GM21390 (cell line): ENCODE measurements at regions not wholly inside any gene's neighbourhood (a gene's known extent, or its start where the extent isn't known, plus 50 kb on each side); places are given as distances from the start of the nearest gene placed in this dataset.

Experiments used
- ATAC-seq: cut with Tn5 transposase; IDR thresholded peaks from one replicate; pipeline ENCODE4 v1.9.1; 2021; ENCODE audit not compliant: unreplicated experiment

DNA sequence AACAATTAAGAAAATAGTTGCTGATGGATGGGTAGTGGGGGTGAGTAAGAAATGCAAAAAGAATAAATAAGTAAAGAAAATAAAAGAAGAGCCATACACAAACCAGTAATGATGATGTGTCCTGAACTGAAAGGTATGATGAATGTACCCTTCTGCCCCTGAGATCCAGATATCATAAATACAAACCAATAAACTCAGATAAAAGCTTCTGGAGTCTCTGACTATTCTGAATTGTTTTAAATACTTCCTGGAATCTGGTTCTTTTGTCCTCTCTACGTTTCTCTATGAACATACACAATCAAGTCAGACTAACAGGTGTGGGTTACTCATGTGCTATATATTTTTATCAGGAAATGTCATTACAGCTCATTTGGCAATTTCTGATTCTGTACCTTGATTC is 153.4 kb downstream of the PPP1R2C start:
- no peak for ATAC-seq

DNA sequence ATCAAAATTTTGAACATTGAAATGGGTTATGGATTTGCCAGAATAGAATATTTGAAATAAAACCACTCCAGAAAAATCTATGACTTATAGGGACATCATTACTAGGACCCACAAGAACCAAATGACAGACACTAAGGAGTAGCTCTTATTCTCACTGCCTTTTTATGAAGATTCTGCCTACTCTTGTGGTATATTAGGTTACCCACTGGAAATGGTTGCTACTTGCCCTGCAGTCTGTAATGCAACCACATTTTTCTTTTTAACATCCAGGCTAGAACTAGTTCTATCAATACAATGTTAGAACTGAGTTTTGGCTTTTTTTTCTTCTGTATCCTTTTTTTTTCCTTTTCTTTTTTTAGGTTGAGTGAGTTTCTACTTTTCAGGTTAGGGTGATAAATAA is 158.9 kb downstream of the PPP1R2C start:
- no peak for ATAC-seq

DNA sequence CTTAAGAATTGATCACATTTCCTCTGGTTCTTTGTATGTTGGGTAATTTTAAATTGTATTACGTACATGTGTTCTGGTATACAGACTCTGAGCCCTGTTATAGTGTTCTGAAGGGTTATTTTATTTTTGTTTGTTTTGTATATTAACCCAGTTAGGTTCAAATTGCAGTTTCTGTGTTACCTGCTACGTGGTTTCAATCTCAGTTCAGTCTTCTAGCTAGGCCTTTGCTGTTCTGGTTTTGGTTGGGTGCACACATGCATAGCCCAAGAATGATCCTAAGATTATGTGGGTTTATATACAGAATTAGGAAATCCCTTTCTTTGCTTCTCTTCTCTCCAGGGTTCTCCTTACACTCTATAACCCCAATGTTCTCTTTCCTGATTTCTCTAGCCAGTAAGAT is 161.0 kb downstream of the PPP1R2C start:
- peak; percentile 81 for ATAC-seq

DNA sequence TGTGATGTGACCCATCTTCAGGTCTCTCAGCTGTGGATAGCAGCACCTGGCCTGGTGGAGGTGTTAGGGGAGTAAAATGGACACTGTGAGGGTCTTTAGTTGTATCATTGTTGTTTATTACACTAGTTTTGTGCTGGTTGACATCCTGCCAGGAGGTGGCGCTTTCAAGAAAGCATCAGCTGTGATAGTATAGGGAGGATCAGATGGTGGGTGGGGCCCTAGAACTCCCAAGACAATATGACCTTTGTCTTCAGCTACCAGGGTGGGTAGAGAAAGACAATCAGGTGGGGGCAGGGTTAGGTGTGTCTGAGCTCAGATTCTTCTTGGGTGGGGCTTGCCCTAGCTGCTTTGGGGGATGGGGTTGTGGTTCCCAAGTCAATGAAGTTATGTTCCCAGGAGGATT is 162.8 kb downstream of the PPP1R2C start:
- no peak for ATAC-seq

DNA sequence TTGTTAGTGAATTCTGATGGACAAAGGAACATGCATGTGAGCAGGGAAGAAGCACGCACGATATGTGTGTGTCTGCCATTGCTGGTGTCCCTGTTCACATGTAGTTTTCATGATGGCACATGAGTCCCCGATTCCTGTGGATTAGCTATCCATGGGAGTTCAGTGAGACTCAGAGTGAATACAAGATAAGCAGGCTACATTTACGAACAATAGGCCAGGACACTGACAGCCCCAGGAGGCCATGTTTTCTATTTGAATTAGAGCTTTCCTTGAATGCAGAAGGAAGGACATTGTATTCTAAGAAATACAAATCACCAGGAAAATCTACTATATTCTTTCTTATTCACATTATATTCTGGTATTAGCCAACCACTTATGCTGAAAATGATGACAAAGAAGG is 171.4 kb downstream of the PPP1R2C start:
- ATAC-seq, result no peak

DNA sequence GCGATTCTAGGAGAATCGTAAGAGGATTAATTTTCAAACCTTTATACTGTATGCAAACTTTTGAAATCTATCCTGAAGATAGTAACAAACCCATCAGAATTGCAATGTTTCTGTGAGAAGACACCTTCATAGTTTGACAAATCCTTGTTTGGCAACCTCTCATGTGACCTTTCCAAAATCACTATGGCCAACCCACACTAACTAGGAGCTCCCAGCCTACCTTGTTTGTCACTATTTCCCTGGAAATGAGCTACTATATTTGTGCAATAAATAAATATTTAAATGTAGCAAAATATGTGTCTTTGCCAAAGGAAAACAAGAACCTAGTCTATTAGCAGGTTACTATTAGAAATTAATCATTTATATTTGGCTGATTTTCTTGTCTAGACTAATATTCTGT is 173.7 kb downstream of the PPP1R2C start:
- no peak for ATAC-seq

DNA sequence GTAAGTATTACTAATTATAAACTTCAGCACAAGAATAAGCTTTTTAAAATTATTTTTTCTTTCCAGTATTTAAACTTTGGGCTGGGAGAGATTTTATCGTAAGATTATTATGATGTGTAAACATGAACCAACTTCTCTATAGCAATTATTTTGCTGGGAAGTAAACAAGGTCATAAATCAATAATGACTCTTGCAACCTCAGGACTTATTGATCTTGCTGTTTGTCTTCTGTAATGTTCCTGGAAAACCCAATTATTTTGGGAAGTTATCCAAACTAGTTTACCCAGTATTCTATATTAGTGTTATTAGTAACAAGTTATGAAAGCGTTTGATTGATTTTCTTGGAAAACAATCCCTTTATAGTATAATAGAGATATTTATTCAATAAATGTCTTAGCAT is 174.9 kb downstream of the PPP1R2C start:
- ATAC-seq, result no peak

DNA sequence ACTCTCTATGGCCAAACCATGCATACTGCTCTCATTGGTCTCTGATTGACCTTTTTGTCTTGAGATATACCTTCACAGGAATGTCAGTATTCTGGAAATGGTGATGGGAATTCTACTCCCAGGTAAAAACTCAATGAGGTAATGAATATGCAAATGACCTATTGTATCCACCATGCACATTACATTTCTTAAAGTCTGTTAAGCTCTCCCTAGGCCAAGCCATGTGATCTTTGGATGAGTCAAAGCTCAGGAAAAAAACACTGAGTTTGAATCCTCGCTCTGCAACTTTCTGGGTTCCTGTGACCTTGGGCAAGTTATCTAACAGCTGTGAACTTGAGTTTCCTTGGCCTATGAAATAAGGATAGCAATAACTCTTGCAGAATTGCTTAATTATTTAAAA is 175.4 kb downstream of the PPP1R2C start:
- ATAC-seq, result no peak

DNA sequence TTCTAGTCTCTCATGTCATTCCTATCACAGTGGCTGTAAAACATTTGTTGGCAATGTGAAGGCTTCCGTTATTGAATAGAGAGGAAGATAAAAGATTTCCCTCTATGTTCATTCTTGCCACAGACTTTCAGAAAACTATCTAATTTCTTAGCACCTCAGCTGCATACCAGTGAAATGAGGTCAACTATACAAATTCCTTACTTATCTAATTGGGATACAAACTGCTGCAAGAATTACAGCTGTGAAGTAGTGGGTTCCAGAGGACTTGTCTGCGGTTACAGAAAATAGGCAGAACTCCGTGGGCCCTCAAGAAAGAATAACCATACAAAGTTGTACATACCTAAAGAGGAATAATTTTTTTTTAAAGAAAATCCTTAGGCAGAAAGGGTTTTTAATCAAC is 175.8 kb downstream of the PPP1R2C start:
- ATAC-seq, result no peak

DNA sequence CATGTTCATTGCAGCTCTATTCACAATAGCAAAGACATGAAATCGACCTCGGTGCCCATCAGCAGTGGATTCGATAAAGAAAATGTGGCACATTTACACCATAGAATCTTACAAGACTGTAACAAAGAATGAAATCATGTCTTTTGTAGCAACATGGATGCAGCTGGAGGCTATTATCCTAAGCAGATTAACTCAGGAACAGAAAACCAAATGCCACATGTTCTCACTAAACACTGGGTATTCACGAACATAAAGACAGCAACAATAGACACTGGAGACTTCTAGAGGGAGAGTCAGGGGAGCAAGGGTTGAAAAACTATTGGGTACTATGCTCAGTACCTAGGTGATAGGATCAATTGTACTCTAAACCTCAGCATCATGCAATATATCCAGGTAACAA is 180.5 kb downstream of the PPP1R2C start:
- ATAC-seq, result no peak

DNA sequence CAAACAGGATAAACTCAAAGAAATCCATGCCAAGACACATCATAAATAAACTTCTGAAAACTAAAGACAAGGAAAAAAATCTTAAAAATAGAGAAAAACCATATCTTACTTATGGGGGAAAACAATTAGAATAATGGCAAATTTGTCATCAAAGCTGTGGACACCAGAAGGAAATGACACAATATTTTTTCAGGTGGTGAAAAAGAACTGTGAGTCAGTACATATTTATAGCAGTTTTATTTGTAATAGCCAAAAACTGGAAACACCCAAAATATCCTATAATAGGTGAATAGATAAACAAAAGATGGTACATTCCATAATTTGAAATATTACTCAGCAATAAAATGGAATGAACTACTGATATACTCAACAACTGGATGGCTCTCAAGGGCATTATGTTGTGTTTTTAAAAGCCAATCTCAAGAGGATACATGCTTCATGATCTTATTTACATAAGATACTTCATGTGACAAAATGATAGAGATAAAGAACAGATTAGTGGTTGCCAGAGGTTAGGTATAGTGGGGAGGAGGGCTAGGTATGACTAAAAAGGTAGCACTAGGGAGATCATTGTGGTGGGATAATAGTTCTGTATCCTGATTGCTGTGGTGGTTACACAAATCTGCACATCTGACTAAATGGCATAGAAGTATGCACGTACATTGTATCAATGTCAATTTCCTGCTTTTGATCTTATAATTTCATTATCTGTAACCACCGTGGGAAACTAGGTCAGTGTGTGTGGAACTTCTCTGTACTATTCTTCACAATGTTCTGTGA is 191.9 kb downstream of the PPP1R2C start:
- no peak for ATAC-seq

DNA sequence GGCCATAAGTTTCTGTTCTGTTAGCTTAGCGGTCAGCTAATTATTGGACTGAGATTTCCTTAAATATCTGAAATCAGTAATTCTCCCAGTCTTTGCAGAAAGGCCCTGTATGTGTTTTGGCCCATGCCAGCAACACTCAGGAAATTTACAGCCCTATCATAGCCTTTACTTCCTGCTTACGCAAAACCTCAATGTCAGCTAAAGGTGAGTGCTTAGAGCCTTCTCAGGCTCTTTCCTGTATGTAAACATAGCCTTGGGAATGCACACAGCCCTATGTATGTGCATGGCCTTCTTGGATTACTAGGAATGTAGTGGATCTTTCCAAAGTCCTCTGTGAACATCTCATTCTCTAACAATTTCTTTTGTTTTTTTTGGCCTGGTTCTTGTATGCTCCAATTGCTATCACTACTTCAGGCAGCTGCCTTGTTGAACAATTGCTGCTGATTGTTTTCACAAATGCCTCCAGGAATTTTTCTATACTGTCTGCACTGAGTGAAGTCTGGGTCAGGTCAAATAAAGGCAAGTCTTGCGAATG is 200.0 kb downstream of the PPP1R2C start:
- no peak for ATAC-seq

DNA sequence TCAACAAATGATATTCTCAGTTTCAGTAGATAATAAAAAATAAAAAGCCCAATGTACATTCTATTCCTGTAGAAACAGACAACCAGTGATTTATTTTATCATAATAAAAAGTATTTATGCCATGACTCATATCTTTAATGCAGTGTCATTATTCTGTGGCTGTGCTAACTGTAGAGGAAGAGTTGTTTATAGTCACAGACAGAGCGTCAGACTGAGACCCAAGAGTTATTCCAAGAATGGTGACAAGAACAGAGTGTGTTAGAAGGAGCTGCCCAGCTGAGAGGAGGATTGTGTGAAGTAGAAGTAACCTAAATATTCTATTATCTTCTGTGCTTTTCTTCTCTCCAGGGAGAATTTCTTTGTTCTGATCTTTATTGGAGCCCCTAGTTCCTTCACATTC is 210.7 kb downstream of the PPP1R2C start:
- ATAC-seq, result no peak

DNA sequence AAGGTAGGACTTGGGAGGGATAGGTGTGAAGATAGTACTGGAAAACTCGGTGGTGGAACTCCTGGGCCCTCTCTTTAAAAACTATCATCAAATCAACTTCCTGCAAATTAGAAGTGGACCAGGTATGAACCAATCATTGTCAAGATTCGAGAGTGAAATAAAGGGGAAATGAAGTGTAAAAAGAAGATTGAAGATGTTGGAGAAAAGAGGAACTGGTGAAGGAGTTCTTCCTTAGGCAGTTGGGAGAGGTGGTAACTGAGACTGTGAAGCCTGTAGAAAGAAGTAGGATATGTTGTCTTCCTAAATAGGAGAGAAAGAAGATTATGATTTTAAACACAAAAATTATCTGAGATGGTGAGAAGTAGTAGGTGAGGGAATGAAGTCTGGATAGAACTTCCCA is 212.2 kb downstream of the PPP1R2C start:
- ATAC-seq, result no peak

DNA sequence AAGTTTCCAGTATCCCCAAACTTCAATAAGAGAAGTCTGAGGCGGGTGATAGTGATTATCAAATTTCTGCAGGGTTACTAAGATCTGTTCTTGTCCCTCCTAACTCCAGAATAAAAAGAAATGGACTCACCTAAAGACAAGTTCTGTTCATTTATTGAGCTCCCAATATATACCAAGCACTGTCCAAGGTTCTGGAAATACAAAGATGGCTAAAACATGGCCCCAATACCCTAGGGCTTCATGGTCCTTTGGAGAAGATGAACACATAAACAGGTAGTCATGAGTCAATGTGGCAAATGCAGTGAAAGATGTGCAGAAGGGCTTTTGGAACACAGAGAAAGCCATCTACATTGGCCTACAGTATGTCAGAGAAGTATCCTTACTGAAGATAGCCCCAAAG is 231.2 kb downstream of the PPP1R2C start:
- no peak for ATAC-seq

DNA sequence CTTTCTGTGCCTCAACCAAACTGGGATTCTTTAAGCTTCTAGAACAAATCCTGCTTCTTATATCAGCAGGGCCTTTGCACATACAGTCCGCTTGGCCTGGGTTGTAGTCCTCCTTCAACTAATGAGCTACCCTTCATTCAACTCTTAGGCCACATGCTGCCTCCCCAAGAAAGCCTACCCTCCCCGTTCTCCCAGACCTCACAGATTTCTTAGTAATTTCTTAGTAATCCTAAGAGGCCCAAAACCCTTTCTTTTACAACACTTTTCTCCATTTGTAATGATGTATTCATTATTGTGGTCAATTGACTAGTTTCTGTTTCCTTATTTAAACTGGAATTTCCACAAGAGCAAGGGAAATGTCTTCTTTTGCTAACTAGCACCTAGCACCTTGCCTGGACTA is 233.1 kb downstream of the PPP1R2C start:
- no peak for ATAC-seq

DNA sequence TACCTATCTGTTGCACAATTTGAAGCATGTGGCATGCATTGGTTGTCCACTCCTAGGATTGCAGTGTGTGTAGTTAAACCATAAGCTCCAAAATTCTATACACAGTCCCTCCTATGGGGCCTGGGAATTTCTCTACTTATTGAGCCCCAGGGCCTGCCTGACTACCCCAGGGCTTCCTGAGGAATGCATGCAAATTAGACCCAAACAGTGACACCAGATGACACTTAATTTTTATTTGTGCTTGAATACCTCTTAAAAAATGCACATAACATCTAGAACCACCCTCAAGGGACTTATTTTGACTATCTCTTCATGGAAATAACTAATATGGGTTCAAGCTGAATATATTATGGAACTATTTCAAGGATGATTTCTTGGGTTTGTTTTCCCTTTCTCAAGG is 236.4 kb downstream of the PPP1R2C start:
- ATAC-seq, result no peak

DNA sequence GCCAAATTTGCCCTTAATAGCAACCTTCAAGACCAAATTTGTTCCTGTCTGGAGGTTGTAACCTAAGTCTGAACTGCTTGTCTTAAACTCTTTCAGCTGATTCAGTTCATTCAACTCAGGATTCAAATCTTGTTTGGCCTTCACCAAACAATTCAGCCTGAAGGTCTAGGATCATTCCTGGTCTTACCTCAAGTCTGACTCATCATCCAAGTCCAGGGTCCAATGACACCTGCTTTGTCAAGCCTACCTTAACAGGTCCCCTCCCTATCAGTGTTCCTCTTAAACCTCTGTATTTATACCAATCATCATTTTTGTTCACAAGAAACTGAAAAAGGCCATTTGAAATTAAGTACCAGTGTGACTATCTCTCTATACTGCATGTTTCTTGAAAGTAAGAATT is 237.8 kb downstream of the PPP1R2C start:
- no peak for ATAC-seq

DNA sequence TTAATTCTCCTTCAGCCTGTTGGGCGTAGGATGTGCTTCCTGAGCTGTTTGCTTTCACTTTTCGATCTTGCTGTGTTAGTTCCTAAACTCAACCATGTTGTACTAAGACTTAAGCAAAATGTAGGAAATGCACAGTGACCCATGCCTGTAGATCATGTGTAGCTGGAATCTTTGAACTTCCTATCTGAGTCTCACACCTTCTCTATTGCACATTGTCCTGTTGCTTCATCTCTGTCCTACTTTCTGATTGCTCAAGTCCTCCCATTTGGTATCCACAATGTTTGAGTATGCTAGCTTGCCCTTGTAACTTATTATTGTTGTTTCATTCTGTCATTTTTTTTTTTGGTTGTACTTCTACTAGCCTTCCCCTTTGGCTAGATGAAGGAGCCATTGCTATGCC is 239.6 kb downstream of the PPP1R2C start:
- no peak for ATAC-seq

DNA sequence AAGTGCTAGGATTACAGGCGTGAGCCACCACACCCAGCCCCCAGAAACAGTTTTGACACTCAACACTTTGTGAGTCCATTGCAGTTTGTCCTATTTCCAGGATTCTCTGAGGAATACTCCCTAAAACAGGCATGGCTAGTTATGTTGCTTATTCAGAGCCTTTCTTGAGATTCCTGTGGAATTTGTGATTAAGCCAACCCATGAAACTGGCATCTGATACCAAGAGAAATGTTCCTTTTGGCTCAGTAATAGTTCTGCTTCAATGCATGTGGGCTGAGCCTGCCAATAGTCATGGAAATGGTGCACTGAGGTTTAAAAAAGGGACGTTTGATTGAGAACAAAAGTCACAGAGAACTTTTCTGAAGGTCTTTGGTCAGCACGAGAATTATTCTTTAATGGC is 241.7 kb downstream of the PPP1R2C start:
- ATAC-seq, result no peak

DNA sequence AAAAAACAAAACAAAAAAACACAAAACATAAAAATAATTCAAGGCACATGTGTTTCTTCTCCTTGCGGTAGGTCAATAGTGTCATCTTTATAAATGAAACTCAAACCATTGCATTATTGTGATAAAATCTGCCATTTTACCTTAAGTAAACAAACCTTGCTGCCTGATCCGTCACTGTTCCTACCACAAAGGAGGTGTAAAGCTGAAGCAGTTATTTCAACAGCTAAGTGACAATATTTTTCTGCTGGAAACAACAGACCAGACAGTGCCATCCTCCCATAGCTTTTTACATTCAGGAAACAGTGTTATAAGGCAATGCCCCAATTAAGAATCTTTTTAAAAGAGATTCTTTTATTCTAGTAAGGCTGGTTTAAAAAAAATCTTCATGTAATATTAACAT is 242.7 kb downstream of the PPP1R2C start:
- no peak for ATAC-seq

DNA sequence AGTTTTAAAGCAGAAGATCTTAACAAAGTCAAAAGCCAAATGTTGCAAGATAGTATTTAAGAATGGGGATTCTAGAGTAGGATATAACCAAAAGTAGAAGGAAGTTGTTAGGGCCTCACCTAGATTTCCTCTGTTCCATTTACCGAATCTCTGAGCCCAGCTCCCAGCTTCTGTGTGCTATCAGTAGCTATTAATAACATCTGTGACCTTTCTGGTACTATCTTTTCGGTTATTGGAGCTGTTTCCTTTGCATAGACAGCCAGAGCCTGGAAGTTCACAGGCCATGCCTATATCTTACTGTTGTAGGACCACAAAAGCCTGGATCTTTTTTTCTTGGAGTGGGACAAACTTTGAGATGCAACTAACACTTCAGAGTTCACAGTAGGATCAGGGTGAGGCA is 244.2 kb downstream of the PPP1R2C start:
- ATAC-seq, result no peak

DNA sequence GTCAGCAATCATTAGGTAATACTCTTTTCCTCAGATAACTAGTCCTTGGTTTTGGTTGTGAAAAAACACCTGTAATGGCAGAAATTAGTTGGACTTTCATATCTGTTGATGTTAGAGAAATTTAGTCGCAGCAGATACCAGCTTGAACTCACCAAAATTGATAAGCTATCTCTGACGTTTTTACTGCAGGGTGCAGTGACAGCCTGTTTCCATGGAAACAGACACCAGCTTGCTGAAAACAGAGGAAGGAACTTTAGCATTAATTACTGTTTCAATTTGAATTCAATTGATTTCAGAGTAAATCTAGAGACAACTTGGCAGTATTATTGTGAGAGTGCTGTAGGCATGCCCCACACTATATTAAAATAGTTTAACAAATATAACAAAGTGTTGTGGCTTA is 246.5 kb downstream of the PPP1R2C start:
- ATAC-seq, result no peak
